H1 (cell line): ENCODE measurements at regions not wholly inside any gene's neighbourhood (a gene's known extent, or its start where the extent isn't known, plus 50 kb on each side); places are given as distances from the start of the nearest gene placed in this dataset.
"Not testable (repeated sequence)": the region's sequence is repeated elsewhere in the genome, so short reads cannot be mapped to it uniquely, and the experiment has no call there.

Source experiments
- ATF3 ChIP-seq: IDR thresholded peaks from 2 replicates; pipeline ENCODE4 v1.6.1; 2011; ENCODE audit warnings: low read depth, mild to moderate bottlenecking, low read length; ENCODE audit not compliant: insufficient read depth
- BRCA1 ChIP-seq: IDR thresholded peaks from 2 replicates; pipeline ENCODE4 v1.6.1; 2012; ENCODE audit warnings: low read depth, low read length, improper control_type of control experiment
- EGR1 ChIP-seq: IDR thresholded peaks from 2 replicates; pipeline ENCODE4 v1.6.1; 2011; ENCODE audit warnings: low read depth, low read length, borderline replicate concordance
- EP300 ChIP-seq, 2 experiments: IDR thresholded peaks; 1 replicate in 1 of 2; 2 replicates in 1 of 2; pipeline ENCODE4 v1.6.1; 2011 to 2012; ENCODE audit warnings: low read depth in 2 of 2, low read length in 2 of 2, mild to moderate bottlenecking in 2 of 2, borderline replicate concordance in 1 of 2, inconsistent platforms in 1 of 2, moderate library complexity in 1 of 2
- EZH2 ChIP-seq: fragments of 200-600 bp; sonication (generic); IDR thresholded peaks from 2 replicates; pipeline ENCODE4 v1.7.1; 2012; ENCODE audit warnings: low read depth, mild to moderate bottlenecking, moderate library complexity, low read length, inconsistent platforms; ENCODE audit not compliant: severe bottlenecking
- GTF2F1 ChIP-seq: IDR thresholded peaks from 2 replicates; pipeline ENCODE4 v1.6.1; 2012; ENCODE audit warnings: low read depth, low read length, improper control_type of control experiment, borderline replicate concordance
- NANOG ChIP-seq: IDR thresholded peaks from 2 replicates; pipeline ENCODE4 v1.6.1; 2011; ENCODE audit warnings: low read length, low read depth, mild to moderate bottlenecking, inconsistent platforms; ENCODE audit not compliant: insufficient read depth, poor library complexity, severe bottlenecking
- POLR2A ChIP-seq, 2 experiments: IDR thresholded peaks; 1 replicate in 1 of 2; 2 replicates in 1 of 2; pipeline ENCODE4 v1.6.1; 2011; ENCODE audit warnings: low read depth in 2 of 2, low read length in 2 of 2, mild to moderate bottlenecking in 2 of 2; ENCODE audit errors: control extremely low read depth in 1 of 2
- POLR2AphosphoS5 ChIP-seq: IDR thresholded peaks from 2 replicates; pipeline ENCODE4 v1.6.1; 2011; ENCODE audit warnings: low read depth, low read length
- USF2 ChIP-seq: IDR thresholded peaks from 2 replicates; pipeline ENCODE4 v1.6.1; 2011; ENCODE audit warnings: low read length, improper control_type of control experiment
- YY1 ChIP-seq: IDR thresholded peaks from 2 replicates; pipeline ENCODE4 v1.6.1; 2011; ENCODE audit warnings: low read depth, mild to moderate bottlenecking, low read length
- TF ChIP-seq, protein P1 (sequence below), 3 experiments: IDR thresholded peaks; 1 replicate in 2 of 3; 2 replicates in 1 of 3; pipeline versions ENCODE4 v1.5.1 to v1.6.1; 2011; ENCODE audit warnings: low read length in 3 of 3, mild to moderate bottlenecking in 3 of 3, inconsistent platforms in 2 of 3, low read depth in 1 of 3, moderate library complexity in 1 of 3; ENCODE audit not compliant: insufficient read depth in 1 of 3; ENCODE audit errors: control extremely low read depth in 1 of 3

- TF ChIP-seq, protein P1, sequence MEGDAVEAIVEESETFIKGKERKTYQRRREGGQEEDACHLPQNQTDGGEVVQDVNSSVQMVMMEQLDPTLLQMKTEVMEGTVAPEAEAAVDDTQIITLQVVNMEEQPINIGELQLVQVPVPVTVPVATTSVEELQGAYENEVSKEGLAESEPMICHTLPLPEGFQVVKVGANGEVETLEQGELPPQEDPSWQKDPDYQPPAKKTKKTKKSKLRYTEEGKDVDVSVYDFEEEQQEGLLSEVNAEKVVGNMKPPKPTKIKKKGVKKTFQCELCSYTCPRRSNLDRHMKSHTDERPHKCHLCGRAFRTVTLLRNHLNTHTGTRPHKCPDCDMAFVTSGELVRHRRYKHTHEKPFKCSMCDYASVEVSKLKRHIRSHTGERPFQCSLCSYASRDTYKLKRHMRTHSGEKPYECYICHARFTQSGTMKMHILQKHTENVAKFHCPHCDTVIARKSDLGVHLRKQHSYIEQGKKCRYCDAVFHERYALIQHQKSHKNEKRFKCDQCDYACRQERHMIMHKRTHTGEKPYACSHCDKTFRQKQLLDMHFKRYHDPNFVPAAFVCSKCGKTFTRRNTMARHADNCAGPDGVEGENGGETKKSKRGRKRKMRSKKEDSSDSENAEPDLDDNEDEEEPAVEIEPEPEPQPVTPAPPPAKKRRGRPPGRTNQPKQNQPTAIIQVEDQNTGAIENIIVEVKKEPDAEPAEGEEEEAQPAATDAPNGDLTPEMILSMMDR (IDR thresholded peaks at IDR 0.05; ENCODE audit: control extremely low read depth in 1 of 3, insufficient read depth in 1 of 3, low read depth in 1 of 3, low read length in 3 of 3) = not testable (repeated sequence)
- not testable (repeated sequence) for TF ChIP-seq USF2; NANOG; YY1; POLR2A (IDR thresholded peaks at IDR 0.05; ENCODE audit: control extremely low read depth in 1 of 2, low read depth in 2 of 2, low read length in 2 of 2); GTF2F1; EGR1; EZH2; POLR2AphosphoS5; BRCA1; ATF3; EP300 (IDR thresholded peaks at IDR 0.05; ENCODE audit: borderline replicate concordance in 1 of 2, low read depth in 2 of 2, low read length in 2 of 2)
These were observed 776.2 kb upstream of the NCAM2 start for GRCh38 chr21:20221981-20222380.
